ENCODE measurements at regions not wholly inside any gene's neighbourhood (a gene's known extent, or its start where the extent isn't known, plus 50 kb on each side); places are given as distances from the start of the nearest gene placed in this dataset.

DNA sequence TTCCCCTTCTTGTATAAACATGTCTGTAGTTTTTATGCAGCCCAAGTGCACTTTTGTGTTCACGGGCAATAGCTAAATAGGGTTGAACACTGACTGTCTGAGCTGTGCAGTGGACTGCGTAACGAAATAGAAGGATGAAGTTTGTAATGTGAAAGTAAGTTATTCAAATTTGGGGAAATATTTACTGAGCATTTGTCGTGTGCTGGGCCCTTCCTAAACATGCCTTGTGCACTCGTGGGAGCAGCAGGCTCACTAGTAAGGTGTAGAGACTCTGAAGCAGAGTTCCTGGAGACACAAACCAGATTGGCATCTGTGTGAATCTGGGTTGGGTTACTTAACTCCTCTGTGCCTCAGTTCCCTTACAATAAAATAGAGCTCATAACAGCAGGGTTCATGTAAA, 51.7 kb upstream of the C1QTNF7 start:
- no peak for DNase-seq (ENCODE audit: low read depth)

DNA sequence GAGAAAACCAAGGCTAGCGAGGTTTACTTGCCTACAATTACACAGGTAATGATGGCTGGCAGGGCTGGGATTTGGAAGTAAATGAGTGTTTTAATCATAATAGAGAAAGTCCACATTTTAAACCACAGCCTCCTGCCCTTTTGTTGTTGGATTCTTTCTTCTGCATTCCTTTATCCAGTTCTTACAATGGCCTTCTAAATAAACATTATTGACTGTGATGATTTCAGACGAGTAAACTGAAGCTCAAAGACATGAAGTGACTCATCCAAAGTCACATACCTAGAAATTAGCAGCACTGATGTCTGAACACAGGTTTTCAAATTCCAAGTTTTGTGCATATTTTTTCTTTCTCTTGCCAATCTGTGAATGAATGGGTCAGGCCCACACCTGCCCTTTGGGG, 51.2 kb upstream of the C1QTNF7 start:
- DNase-seq (ENCODE audit: low read depth), result no peak

Data from activated T-cell treated with anti-CD3 and anti-CD28 coated beads for 48 hours (primary cell).